ENCODE measurements at regions not wholly inside any gene's neighbourhood (a gene's known extent, or its start where the extent isn't known, plus 50 kb on each side); places are given as distances from the start of the nearest gene placed in this dataset.

GRCh38 chr3:24614359-24614758, 119.7 kb upstream of the THRB start:
- Histone ChIP-seq H3K79me2 (ENCODE audit: low read length) (no peaks in the 10 kb centered on the region), H3F3A (ENCODE audit: insufficient read depth, low read length) (no peaks in the 10 kb centered on the region), H4K20me1 (ENCODE audit: insufficient read depth, low read length) (no peaks in the 10 kb centered on the region), H3K4me3 (ENCODE audit: low read length) (no peak overlapping the region), H3K9me3 (replicated peaks; ENCODE audit: insufficient read depth, low read length) (no peaks in the 10 kb centered on the region), H3K27ac (ENCODE audit: low read length) (no peak overlapping the region), H3K9me2 (replicated peaks; ENCODE audit: insufficient read depth, low read length) (no peaks in the 10 kb centered on the region), H3K36me3 (replicated peaks; ENCODE audit: insufficient read depth, low read length) (no peaks in the 10 kb centered on the region), H3K4me1 (ENCODE audit: low read length) (no peaks in the 10 kb centered on the region), H2AFZ (ENCODE audit: low read length) (no peak overlapping the region), H3K4me2 (ENCODE audit: low read depth, low read length) (no peak overlapping the region), H3K27me3 (replicated peaks; ENCODE audit: insufficient read depth, low read length) (no peaks in the 10 kb centered on the region), H3K9ac (ENCODE audit: low read length) (no peak overlapping the region)
- no peak for DNase-seq
- TF ChIP-seq EZH2phosphoT487 (IDR thresholded peaks at IDR 0.05; ENCODE audit: low read length) (no peak), EZH2 (optimal IDR thresholded peaks at IDR 0.05; ENCODE audit: low read depth, low read length) (no peak)

DNA sequence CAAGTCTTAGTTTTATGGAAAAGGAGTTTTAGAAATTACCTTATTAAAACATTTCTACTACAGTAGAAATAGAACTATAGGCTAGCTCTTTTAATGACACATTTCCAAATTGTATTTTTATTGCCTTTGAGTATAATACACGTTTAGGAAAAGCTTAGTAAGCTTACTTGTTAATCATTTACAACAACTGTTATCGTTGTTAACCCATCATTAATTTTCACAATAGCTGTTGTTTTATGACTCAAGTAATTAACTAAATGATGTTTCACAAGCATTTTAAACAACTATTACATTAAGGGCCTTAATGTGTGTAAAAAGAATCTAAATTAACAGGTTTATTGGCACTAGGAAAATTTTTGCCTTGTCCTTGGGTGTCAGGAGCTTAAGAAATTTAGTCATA, 120.5 kb upstream of the THRB start:
- TF ChIP-seq, protein P1, sequence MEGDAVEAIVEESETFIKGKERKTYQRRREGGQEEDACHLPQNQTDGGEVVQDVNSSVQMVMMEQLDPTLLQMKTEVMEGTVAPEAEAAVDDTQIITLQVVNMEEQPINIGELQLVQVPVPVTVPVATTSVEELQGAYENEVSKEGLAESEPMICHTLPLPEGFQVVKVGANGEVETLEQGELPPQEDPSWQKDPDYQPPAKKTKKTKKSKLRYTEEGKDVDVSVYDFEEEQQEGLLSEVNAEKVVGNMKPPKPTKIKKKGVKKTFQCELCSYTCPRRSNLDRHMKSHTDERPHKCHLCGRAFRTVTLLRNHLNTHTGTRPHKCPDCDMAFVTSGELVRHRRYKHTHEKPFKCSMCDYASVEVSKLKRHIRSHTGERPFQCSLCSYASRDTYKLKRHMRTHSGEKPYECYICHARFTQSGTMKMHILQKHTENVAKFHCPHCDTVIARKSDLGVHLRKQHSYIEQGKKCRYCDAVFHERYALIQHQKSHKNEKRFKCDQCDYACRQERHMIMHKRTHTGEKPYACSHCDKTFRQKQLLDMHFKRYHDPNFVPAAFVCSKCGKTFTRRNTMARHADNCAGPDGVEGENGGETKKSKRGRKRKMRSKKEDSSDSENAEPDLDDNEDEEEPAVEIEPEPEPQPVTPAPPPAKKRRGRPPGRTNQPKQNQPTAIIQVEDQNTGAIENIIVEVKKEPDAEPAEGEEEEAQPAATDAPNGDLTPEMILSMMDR (IDR thresholded peaks at IDR 0.05; ENCODE audit: low read length), result no peak
- no peak for TF ChIP-seq EZH2 (optimal IDR thresholded peaks at IDR 0.05; ENCODE audit: low read depth, low read length)
- no peak for TF ChIP-seq EZH2phosphoT487 (IDR thresholded peaks at IDR 0.05; ENCODE audit: low read length)
- H3K36me3 ChIP-seq (replicated peaks; ENCODE audit: insufficient read depth, low read length), result no peaks in the 10 kb centered on the region
- no peaks in the 10 kb centered on the region for H3F3A ChIP-seq (ENCODE audit: insufficient read depth, low read length)
- no peaks in the 10 kb centered on the region for H3K4me1 ChIP-seq (ENCODE audit: low read length)
- H3K27me3 ChIP-seq (replicated peaks; ENCODE audit: insufficient read depth, low read length), result no peaks in the 10 kb centered on the region
- no peaks in the 10 kb centered on the region for H4K20me1 ChIP-seq (ENCODE audit: insufficient read depth, low read length)
- H3K27ac ChIP-seq (ENCODE audit: low read length), result no peak overlapping the region
- no peak overlapping the region for H3K4me3 ChIP-seq (ENCODE audit: low read length)
- H3K4me2 ChIP-seq (ENCODE audit: low read depth, low read length), result no peak overlapping the region
- H3K79me2 ChIP-seq (ENCODE audit: low read length), result no peaks in the 10 kb centered on the region
- H2AFZ ChIP-seq (ENCODE audit: low read length), result no peak overlapping the region
- no peak for DNase-seq
- no peaks in the 10 kb centered on the region for H3K9me3 ChIP-seq (replicated peaks; ENCODE audit: insufficient read depth, low read length)
- H3K9ac ChIP-seq (ENCODE audit: low read length), result no peak overlapping the region
- H3K9me2 ChIP-seq (replicated peaks; ENCODE audit: insufficient read depth, low read length), result no peaks in the 10 kb centered on the region

GRCh38 chr3:24616110-24616829, 121.6 kb upstream of the THRB start:
- DNase-seq, result no peak
- no peaks in the 10 kb centered on the region for H4K20me1 ChIP-seq (ENCODE audit: insufficient read depth, low read length)
- H3K9me2 ChIP-seq (replicated peaks; ENCODE audit: insufficient read depth, low read length), result no peaks in the 10 kb centered on the region
- no peak overlapping the region for H2AFZ ChIP-seq (ENCODE audit: low read length)
- H3K4me3 ChIP-seq (ENCODE audit: low read length), result no peak overlapping the region
- no peaks in the 10 kb centered on the region for H3K27me3 ChIP-seq (replicated peaks; ENCODE audit: insufficient read depth, low read length)
- no peaks in the 10 kb centered on the region for H3F3A ChIP-seq (ENCODE audit: insufficient read depth, low read length)
- H3K36me3 ChIP-seq (replicated peaks; ENCODE audit: insufficient read depth, low read length), result no peaks in the 10 kb centered on the region
- no peak overlapping the region for H3K4me2 ChIP-seq (ENCODE audit: low read depth, low read length)
- H3K9ac ChIP-seq (ENCODE audit: low read length), result no peak overlapping the region
- no peaks in the 10 kb centered on the region for H3K9me3 ChIP-seq (replicated peaks; ENCODE audit: insufficient read depth, low read length)
- H3K27ac ChIP-seq (ENCODE audit: low read length), result no peak overlapping the region
- TF ChIP-seq EZH2phosphoT487 (IDR thresholded peaks at IDR 0.05; ENCODE audit: low read length) (no peak), EZH2 (optimal IDR thresholded peaks at IDR 0.05; ENCODE audit: low read depth, low read length) (no peak)
- TF ChIP-seq, protein P1 (IDR thresholded peaks at IDR 0.05; ENCODE audit: low read length), result no peak
- H3K4me1 ChIP-seq (ENCODE audit: low read length), result no peaks in the 10 kb centered on the region
- H3K79me2 ChIP-seq (ENCODE audit: low read length), result no peaks in the 10 kb centered on the region

GRCh38 chr3:24622138-24622537, 127.5 kb upstream of the THRB start:
- Histone ChIP-seq H3K27ac (ENCODE audit: low read length) (no peak overlapping the region), H4K20me1 (ENCODE audit: insufficient read depth, low read length) (no peaks in the 10 kb centered on the region), H3K4me3 (ENCODE audit: low read length) (no peak overlapping the region), H3K36me3 (replicated peaks; ENCODE audit: insufficient read depth, low read length) (no peaks in the 10 kb centered on the region), H2AFZ (ENCODE audit: low read length) (no peak overlapping the region), H3K79me2 (ENCODE audit: low read length) (no peaks in the 10 kb centered on the region), H3F3A (ENCODE audit: insufficient read depth, low read length) (no peaks in the 10 kb centered on the region), H3K27me3 (replicated peaks; ENCODE audit: insufficient read depth, low read length) (no peaks in the 10 kb centered on the region), H3K4me1 (ENCODE audit: low read length) (no peaks in the 10 kb centered on the region), H3K9ac (ENCODE audit: low read length) (no peak overlapping the region), H3K9me2 (replicated peaks; ENCODE audit: insufficient read depth, low read length) (no peaks in the 10 kb centered on the region), H3K9me3 (replicated peaks; ENCODE audit: insufficient read depth, low read length) (no peaks in the 10 kb centered on the region), H3K4me2 (ENCODE audit: low read depth, low read length) (no peak overlapping the region)
- no peak for TF ChIP-seq EZH2phosphoT487 (IDR thresholded peaks at IDR 0.05; ENCODE audit: low read length)
- no peak for TF ChIP-seq EZH2 (optimal IDR thresholded peaks at IDR 0.05; ENCODE audit: low read depth, low read length)
- TF ChIP-seq, protein P1 (IDR thresholded peaks at IDR 0.05; ENCODE audit: low read length), result no peak
- DNase-seq, result no peak
